ENCODE measurements at regions not wholly inside any gene's neighbourhood (a gene's known extent, or its start where the extent isn't known, plus 50 kb on each side); places are given as distances from the start of the nearest gene placed in this dataset.

- Mint-ChIP-seq H3K36me3 (no peaks in the 10 kb centered on the region), H3K4me3 (no peak overlapping the region)
These were observed 1222.1 kb upstream of the AUTS2 start for GRCh38 chr7:68376131-68376661.

GRCh38 chr7:68381731-68382130, 1216.5 kb upstream of the AUTS2 start:
- Mint-ChIP-seq H3K27me3 (no peaks in the 10 kb centered on the region), H3K9me3 (peaks cover 10 to 32% (median 13%) of the 10 kb centered on the region in 5 donors), H3K27ac (no peak overlapping the region), H3K4me1 (no peaks in the 10 kb centered on the region), H3K36me3 (no peaks in the 10 kb centered on the region), H3K4me3 (no peak overlapping the region)
- no peaks in the 10 kb centered on the region for H3K27me3 ChIP-seq (ENCODE audit: insufficient read depth, low read length, poor library complexity, severe bottlenecking)
- no peaks in the 10 kb centered on the region for H3K4me1 ChIP-seq (ENCODE audit: insufficient read depth, low read length)
- H3K27ac ChIP-seq (ENCODE audit: low read depth, low read length) = no peak overlapping the region
- ChIA-PET CTCF (no interaction called here), POLR2A (no interaction called here)
- H3K4me3 ChIP-seq (ENCODE audit: low read length) = no peak overlapping the region
- no peak for DNase-seq
- H3K36me3 ChIP-seq (ENCODE audit: insufficient read depth, low read length) = no peaks in the 10 kb centered on the region
- no peaks in the 10 kb centered on the region for H3K9me3 ChIP-seq (ENCODE audit: low read length)

More at GRCh38 chr7:68376131-68376661, 1222.1 kb upstream of the AUTS2 start:
- ChIA-PET POLR2A (no interaction called here), CTCF (no interaction called here)
- Mint-ChIP-seq H3K27me3 (no peaks in the 10 kb centered on the region), H3K4me1 (no peaks in the 10 kb centered on the region), H3K27ac (no peak overlapping the region), H3K9me3 (peaks cover 6 to 24% (median 12%) of the 10 kb centered on the region in 5 donors)
- Histone ChIP-seq H3K4me3 (ENCODE audit: low read length) (no peak overlapping the region), H3K27me3 (ENCODE audit: insufficient read depth, low read length, poor library complexity, severe bottlenecking) (no peaks in the 10 kb centered on the region), H3K36me3 (ENCODE audit: insufficient read depth, low read length) (no peaks in the 10 kb centered on the region), H3K27ac (ENCODE audit: low read depth, low read length) (no peak overlapping the region), H3K4me1 (ENCODE audit: insufficient read depth, low read length) (no peaks in the 10 kb centered on the region), H3K9me3 (ENCODE audit: low read length) (no peaks in the 10 kb centered on the region)
- DNase-seq = no peak

- no peak for DNase-seq
- no peaks in the 10 kb centered on the region for H3K27me3 Mint-ChIP-seq
- H3K27ac Mint-ChIP-seq = no peak overlapping the region
- no peaks in the 10 kb centered on the region for H3K9me3 ChIP-seq (ENCODE audit: low read length)
- CTCF ChIA-PET = no interaction called here
- H3K4me1 Mint-ChIP-seq = no peaks in the 10 kb centered on the region
- no peak overlapping the region for H3K27ac ChIP-seq (ENCODE audit: low read depth, low read length)
- no peaks in the 10 kb centered on the region for H3K36me3 ChIP-seq (ENCODE audit: insufficient read depth, low read length)
- H3K4me1 ChIP-seq (ENCODE audit: insufficient read depth, low read length) = no peaks in the 10 kb centered on the region
- no peaks in the 10 kb centered on the region for H3K27me3 ChIP-seq (ENCODE audit: insufficient read depth, low read length, poor library complexity, severe bottlenecking)
- no peaks in the 10 kb centered on the region for H3K36me3 Mint-ChIP-seq
- POLR2A ChIA-PET = no interaction called here
- no peak overlapping the region for H3K4me3 Mint-ChIP-seq
- peaks cover 7 to 33% (median 15%) of the 10 kb centered on the region in 5 donors for H3K9me3 Mint-ChIP-seq
- H3K4me3 ChIP-seq (ENCODE audit: low read length) = no peak overlapping the region
These were observed 1213.7 kb upstream of the AUTS2 start for GRCh38 chr7:68384581-68384980.

GRCh38 chr7:68393051-68393450, 1205.2 kb upstream of the AUTS2 start:
- Mint-ChIP-seq H3K27ac (no peak overlapping the region), H3K9me3 (peaks cover 9 to 14% (median 9%) of the 10 kb centered on the region in 5 donors), H3K4me1 (no peaks in the 10 kb centered on the region), H3K4me3 (no peak overlapping the region), H3K36me3 (no peaks in the 10 kb centered on the region), H3K27me3 (no peaks in the 10 kb centered on the region)
- no peaks in the 10 kb centered on the region for H3K9me3 ChIP-seq (ENCODE audit: low read length)
- no peak overlapping the region for H3K27ac ChIP-seq (ENCODE audit: low read depth, low read length)
- H3K27me3 ChIP-seq (ENCODE audit: insufficient read depth, low read length, poor library complexity, severe bottlenecking) = no peaks in the 10 kb centered on the region
- no peaks in the 10 kb centered on the region for H3K36me3 ChIP-seq (ENCODE audit: insufficient read depth, low read length)
- ChIA-PET CTCF (no interaction called here), POLR2A (no interaction called here)
- no peak for DNase-seq
- H3K4me3 ChIP-seq (ENCODE audit: low read length) = no peak overlapping the region
- H3K4me1 ChIP-seq (ENCODE audit: insufficient read depth, low read length) = no peaks in the 10 kb centered on the region

- no peaks in the 10 kb centered on the region for H3K9me3 ChIP-seq (ENCODE audit: low read length)
- H3K36me3 ChIP-seq (ENCODE audit: insufficient read depth, low read length) = no peaks in the 10 kb centered on the region
- CTCF ChIA-PET = no interaction called here
- H3K9me3 Mint-ChIP-seq = peaks cover 5 to 15% (median 9%) of the 10 kb centered on the region in 5 donors
- H3K27ac Mint-ChIP-seq = no peak overlapping the region
- POLR2A ChIA-PET = no interaction called here
- no peak overlapping the region for H3K4me3 ChIP-seq (ENCODE audit: low read length)
- H3K4me1 Mint-ChIP-seq = no peaks in the 10 kb centered on the region
- no peak for DNase-seq
- H3K36me3 Mint-ChIP-seq = no peaks in the 10 kb centered on the region
- no peak overlapping the region for H3K27ac ChIP-seq (ENCODE audit: low read depth, low read length)
- no peaks in the 10 kb centered on the region for H3K27me3 ChIP-seq (ENCODE audit: insufficient read depth, low read length, poor library complexity, severe bottlenecking)
- H3K27me3 Mint-ChIP-seq = no peaks in the 10 kb centered on the region
- no peak overlapping the region for H3K4me3 Mint-ChIP-seq
- H3K4me1 ChIP-seq (ENCODE audit: insufficient read depth, low read length) = no peaks in the 10 kb centered on the region
These were observed 1204.1 kb upstream of the AUTS2 start for GRCh38 chr7:68394131-68394530.

GRCh38 chr7:68399991-68400590, 1198.2 kb upstream of the AUTS2 start:
- no peak overlapping the region for H3K4me3 ChIP-seq (ENCODE audit: low read length)
- no peak overlapping the region for H3K27ac ChIP-seq (ENCODE audit: low read depth, low read length)
- Mint-ChIP-seq H3K9me3 (peaks cover 2 to 23% (median 6%) of the 10 kb centered on the region in 5 donors), H3K36me3 (no peaks in the 10 kb centered on the region), H3K27ac (no peak overlapping the region), H3K4me1 (no peaks in the 10 kb centered on the region), H3K27me3 (no peaks in the 10 kb centered on the region), H3K4me3 (no peak overlapping the region)
- no peaks in the 10 kb centered on the region for H3K27me3 ChIP-seq (ENCODE audit: insufficient read depth, low read length, poor library complexity, severe bottlenecking)
- ChIA-PET CTCF (no interaction called here), POLR2A (no interaction called here)
- H3K36me3 ChIP-seq (ENCODE audit: insufficient read depth, low read length) = no peaks in the 10 kb centered on the region
- H3K4me1 ChIP-seq (ENCODE audit: insufficient read depth, low read length) = no peaks in the 10 kb centered on the region
- no peaks in the 10 kb centered on the region for H3K9me3 ChIP-seq (ENCODE audit: low read length)
- no peak for DNase-seq

GRCh38 chr7:68400783-68401182, 1197.5 kb upstream of the AUTS2 start:
- H3K4me1 Mint-ChIP-seq = no peaks in the 10 kb centered on the region
- H3K27ac Mint-ChIP-seq = no peak overlapping the region
- no peak overlapping the region for H3K4me3 Mint-ChIP-seq
- ChIA-PET CTCF (no interaction called here), POLR2A (no interaction called here)
- H3K27me3 Mint-ChIP-seq = no peaks in the 10 kb centered on the region
- Histone ChIP-seq H3K27ac (ENCODE audit: low read depth, low read length) (no peak overlapping the region), H3K36me3 (ENCODE audit: insufficient read depth, low read length) (no peaks in the 10 kb centered on the region), H3K4me1 (ENCODE audit: insufficient read depth, low read length) (no peaks in the 10 kb centered on the region), H3K27me3 (ENCODE audit: insufficient read depth, low read length, poor library complexity, severe bottlenecking) (no peaks in the 10 kb centered on the region), H3K4me3 (ENCODE audit: low read length) (no peak overlapping the region), H3K9me3 (ENCODE audit: low read length) (no peaks in the 10 kb centered on the region)
- DNase-seq = no peak
- H3K36me3 Mint-ChIP-seq = no peaks in the 10 kb centered on the region
- H3K9me3 Mint-ChIP-seq = peaks cover 2 to 23% (median 6%) of the 10 kb centered on the region in 5 donors

GRCh38 chr7:68401313-68401712, 1197.0 kb upstream of the AUTS2 start:
- Histone ChIP-seq H3K36me3 (ENCODE audit: insufficient read depth, low read length) (no peaks in the 10 kb centered on the region), H3K27ac (ENCODE audit: low read depth, low read length) (no peak overlapping the region), H3K4me1 (ENCODE audit: insufficient read depth, low read length) (no peaks in the 10 kb centered on the region), H3K9me3 (ENCODE audit: low read length) (no peaks in the 10 kb centered on the region), H3K4me3 (ENCODE audit: low read length) (no peak overlapping the region), H3K27me3 (ENCODE audit: insufficient read depth, low read length, poor library complexity, severe bottlenecking) (no peaks in the 10 kb centered on the region)
- Mint-ChIP-seq H3K9me3 (peaks cover 2 to 23% (median 6%) of the 10 kb centered on the region in 5 donors), H3K4me3 (no peak overlapping the region), H3K27ac (no peak overlapping the region), H3K27me3 (no peaks in the 10 kb centered on the region), H3K36me3 (no peaks in the 10 kb centered on the region), H3K4me1 (no peaks in the 10 kb centered on the region)
- POLR2A ChIA-PET = no interaction called here
- DNase-seq = no peak
- CTCF ChIA-PET = no interaction called here
